Testis (tissue), 2 donors: ENCODE measurements at regions not wholly inside any gene's neighbourhood (a gene's known extent, or its start where the extent isn't known, plus 50 kb on each side); places are given as distances from the start of the nearest gene placed in this dataset.
"Not testable (repeated sequence)": the region's sequence is repeated elsewhere in the genome, so short reads cannot be mapped to it uniquely, and the experiment has no call there.

Experiments used
- POLR2A ChIP-seq: fragments of 450-650 bp; IDR thresholded peaks from one replicate; pipeline ENCODE4 v1.6.1; 2017; ENCODE audit warnings: antibody characterized with exemption, mild to moderate bottlenecking, moderate library complexity
- TF ChIP-seq, protein P1 (sequence below), 3 experiments: fragments of 450-650 bp in 2 of 3; fragments of 200-600 bp in 1 of 3; sonication (generic) in 1 of 3; IDR thresholded peaks; one replicate each; pipeline ENCODE4 v1.5.1; 2016 to 2019; ENCODE audit warnings: antibody characterized with exemption in 3 of 3, mild to moderate bottlenecking in 2 of 3, moderate library complexity in 1 of 3

DNA sequence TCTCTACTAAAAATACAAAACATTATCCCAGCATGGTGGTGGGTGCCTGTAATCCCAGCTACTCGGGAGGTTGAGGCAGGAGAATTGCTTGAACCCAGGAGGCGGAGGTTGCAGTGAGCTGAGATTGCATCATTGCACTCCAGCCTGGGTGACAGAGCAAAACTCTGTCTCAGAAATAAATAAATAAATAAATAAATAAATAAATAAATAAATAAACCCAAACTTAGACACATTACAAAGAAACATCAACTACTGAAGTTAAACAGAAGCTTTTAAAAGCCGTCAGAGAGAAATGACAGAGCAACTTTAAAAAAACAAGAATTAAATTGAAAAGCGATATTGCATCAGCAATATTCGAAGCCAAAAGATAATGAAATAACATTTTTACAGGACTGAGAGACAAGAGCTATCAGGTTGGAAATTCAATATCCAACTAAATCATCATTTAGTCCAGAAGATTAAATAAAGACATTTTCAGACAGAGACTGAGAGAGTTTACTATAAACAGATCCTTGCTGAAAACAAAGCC is 115.1 kb upstream of the FUNDC1 start:
- TF ChIP-seq, protein P1, sequence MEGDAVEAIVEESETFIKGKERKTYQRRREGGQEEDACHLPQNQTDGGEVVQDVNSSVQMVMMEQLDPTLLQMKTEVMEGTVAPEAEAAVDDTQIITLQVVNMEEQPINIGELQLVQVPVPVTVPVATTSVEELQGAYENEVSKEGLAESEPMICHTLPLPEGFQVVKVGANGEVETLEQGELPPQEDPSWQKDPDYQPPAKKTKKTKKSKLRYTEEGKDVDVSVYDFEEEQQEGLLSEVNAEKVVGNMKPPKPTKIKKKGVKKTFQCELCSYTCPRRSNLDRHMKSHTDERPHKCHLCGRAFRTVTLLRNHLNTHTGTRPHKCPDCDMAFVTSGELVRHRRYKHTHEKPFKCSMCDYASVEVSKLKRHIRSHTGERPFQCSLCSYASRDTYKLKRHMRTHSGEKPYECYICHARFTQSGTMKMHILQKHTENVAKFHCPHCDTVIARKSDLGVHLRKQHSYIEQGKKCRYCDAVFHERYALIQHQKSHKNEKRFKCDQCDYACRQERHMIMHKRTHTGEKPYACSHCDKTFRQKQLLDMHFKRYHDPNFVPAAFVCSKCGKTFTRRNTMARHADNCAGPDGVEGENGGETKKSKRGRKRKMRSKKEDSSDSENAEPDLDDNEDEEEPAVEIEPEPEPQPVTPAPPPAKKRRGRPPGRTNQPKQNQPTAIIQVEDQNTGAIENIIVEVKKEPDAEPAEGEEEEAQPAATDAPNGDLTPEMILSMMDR (IDR thresholded peaks at IDR 0.05): not testable (repeated sequence)
- TF ChIP-seq POLR2A: not testable (repeated sequence)
